HCT116 (cell line): ENCODE measurements at regions not wholly inside any gene's neighbourhood (a gene's known extent, or its start where the extent isn't known, plus 50 kb on each side); places are given as distances from the start of the nearest gene placed in this dataset.

Experiments used
- ATAC-seq: fragments of 200-7000 bp; cut with Tn5 transposase; 2 replicates; pipeline ENCODE4 v1.9.1; 2020; ENCODE audit warnings: mild to moderate bottlenecking, moderate library complexity
- BruUV-seq: library from RNA; stranded (reverse); fragments of 400-500 nt; replicated peaks from 2 replicates; lab custom pipeline; 2021; lab: Mats Ljungman, UMichigan
- CTCF ChIA-PET: fragments of 300-600 bp; sonication (Branson Sonifier 250); formaldehyde crosslinking; loops from one replicate; lab custom pipeline; 2021; ENCODE audit warnings: antibody characterized with exemption; lab: Charles Lee
- POLR2A ChIA-PET: fragments of 300-600, 350-600 bp; sonication (Branson Sonifier 250); formaldehyde crosslinking; loops from one replicate; lab custom pipeline; 2021; ENCODE audit warnings: antibody characterized with exemption; lab: Charles Lee
- RAD21 ChIA-PET, 2 experiments: fragments of 300-600 bp; sonication (Branson Sonifier 250); formaldehyde crosslinking; loops; one replicate each; lab custom pipeline; 2023; ENCODE audit warnings: low total read pairs in 2 of 2; ENCODE audit not compliant: uncharacterized antibody in 2 of 2, unreplicated experiment in 2 of 2, low non-redundant PET in 1 of 2; lab: Charles Lee
- DNase-seq: peaks from one replicate; pipeline ENCODE4 v3.0.0-alpha.2; 2010; ENCODE audit warnings: low read depth, low spot score
- H2AFZ ChIP-seq: fragments of 200-600 bp; shearing (Covaris generic), sonication (generic); 2 replicates; pipeline ENCODE4 v1.6.1; 2017; ENCODE audit warnings: low read depth, mixed run types, mixed read lengths, antibody characterized with exemption, low read length; ENCODE audit not compliant: poor library complexity, severe bottlenecking
- H3K27ac ChIP-seq: 2 replicates; pipeline ENCODE4 v1.5.1; 2012; ENCODE audit warnings: low read depth, low read length
- H3K27me3 ChIP-seq: fragments of 200-600 bp; sonication (generic); 2 replicates; pipeline ENCODE4 v1.6.1; 2016; ENCODE audit warnings: mixed run types, low read length, mixed read lengths; ENCODE audit not compliant: insufficient read depth
- H3K36me3 ChIP-seq, 2 experiments: fragments of 200-500 bp in 1 of 2; fragments of 200-600 bp in 1 of 2; sonication (Bioruptor generic) in 1 of 2; sonication (generic) in 1 of 2; 2 replicates each; pipeline versions ENCODE4 v1.5.1 to v1.6.1; 2014 to 2016; ENCODE audit warnings: low read length in 2 of 2, inconsistent platforms in 1 of 2, mixed read lengths in 1 of 2, mixed run types in 1 of 2; ENCODE audit not compliant: insufficient read depth in 2 of 2, control insufficient read depth in 1 of 2
- H3K4me1 ChIP-seq, 2 experiments: fragments of 200-600 bp in 1 of 2; sonication (generic) in 1 of 2; 2 replicates each; pipeline versions ENCODE4 v1.5.1 to v1.6.1; 2012 to 2017; ENCODE audit warnings: low read length in 2 of 2, inconsistent platforms in 1 of 2, mild to moderate bottlenecking in 1 of 2, mixed read lengths in 1 of 2, mixed run types in 1 of 2, moderate library complexity in 1 of 2; ENCODE audit not compliant: insufficient read depth in 2 of 2, control insufficient read depth in 1 of 2
- H3K4me2 ChIP-seq: fragments of 200-600 bp; sonication (generic); 2 replicates; pipeline ENCODE4 v1.6.1; 2017; ENCODE audit warnings: mixed run types, low read length, mixed read lengths
- H3K4me3 ChIP-seq, 2 experiments: fragments of 200-600 bp in 1 of 2; sonication (generic) in 1 of 2; replicated peaks in 1 of 2; 2 replicates each; pipeline ENCODE4 v1.5.1; 2011 to 2016; ENCODE audit warnings: low read length in 2 of 2, control low read depth in 1 of 2, low read depth in 1 of 2, mild to moderate bottlenecking in 1 of 2, mixed read lengths in 1 of 2, mixed run types in 1 of 2
- H3K79me2 ChIP-seq: fragments of 200-600 bp; sonication (generic); 2 replicates; pipeline ENCODE4 v1.6.1; 2017; ENCODE audit warnings: mild to moderate bottlenecking, mixed run types, low read length, moderate library complexity, mixed read lengths; ENCODE audit not compliant: insufficient read depth
- H3K9ac ChIP-seq: fragments of 200-600 bp; sonication (generic); 2 replicates; pipeline ENCODE4 v1.6.1; 2016; ENCODE audit warnings: low read length, mixed read lengths
- H3K9me2 ChIP-seq: fragments of 200-600 bp; sonication (generic), shearing (Covaris generic); 2 replicates; pipeline ENCODE4 v1.6.1; 2017; ENCODE audit warnings: mixed run types, mild to moderate bottlenecking, moderate library complexity; ENCODE audit not compliant: insufficient read depth
- H3K9me3 ChIP-seq, 2 experiments: fragments of 200-500 bp in 1 of 2; fragments of 200-600 bp in 1 of 2; sonication (Bioruptor generic) in 1 of 2; sonication (generic) in 1 of 2; 2 replicates each; pipeline ENCODE4 v1.6.1; 2014 to 2017; ENCODE audit warnings: low read length in 2 of 2, mixed read lengths in 2 of 2, inconsistent platforms in 1 of 2, low read depth in 1 of 2, mild to moderate bottlenecking in 1 of 2, mixed run types in 1 of 2, moderate library complexity in 1 of 2; ENCODE audit not compliant: control insufficient read depth in 1 of 2, insufficient read depth in 1 of 2
- H4K20me1 ChIP-seq: fragments of 200-600 bp; sonication (generic), shearing (Covaris generic); 2 replicates; pipeline ENCODE4 v1.6.1; 2017; ENCODE audit warnings: mixed run types, mild to moderate bottlenecking, moderate library complexity; ENCODE audit not compliant: insufficient read depth
- CBX3 ChIP-seq: IDR thresholded peaks from 2 replicates; pipeline ENCODE4 v1.6.1; 2012; ENCODE audit warnings: low read depth
- CEBPB ChIP-seq: IDR thresholded peaks from 2 replicates; pipeline ENCODE4 v1.6.1; 2012; ENCODE audit warnings: low read depth
- CTCF ChIP-seq, 3 experiments: fragments of 200-600 bp in 1 of 3; sonication (generic) in 1 of 3; IDR thresholded peaks in 2 of 3; conservative IDR thresholded peaks in 1 of 3; 2 replicates each; pipeline ENCODE4 v1.5.1; 2012 to 2017; ENCODE audit warnings: low read depth in 2 of 3, low read length in 2 of 3, antibody characterized with exemption in 1 of 3, borderline replicate concordance in 1 of 3, control low read depth in 1 of 3, mild to moderate bottlenecking in 1 of 3, mixed read lengths in 1 of 3, mixed run types in 1 of 3, moderate library complexity in 1 of 3; ENCODE audit not compliant: insufficient read depth in 1 of 3
- EGR1 ChIP-seq: IDR thresholded peaks from 2 replicates; pipeline ENCODE4 v1.6.1; 2012; ENCODE audit warnings: low read depth
- ELF1 ChIP-seq: IDR thresholded peaks from 2 replicates; pipeline ENCODE4 v1.6.1; 2012; ENCODE audit warnings: low read depth, borderline replicate concordance
- EZH2 ChIP-seq: fragments of 200-600 bp; sonication (generic); IDR thresholded peaks from 2 replicates; pipeline ENCODE4 v1.6.1; 2017; ENCODE audit warnings: antibody characterized with exemption, mixed run types
- EZH2phosphoT487 ChIP-seq: fragments of 200-600 bp; IDR thresholded peaks from 2 replicates; pipeline ENCODE4 v1.6.1; 2018; ENCODE audit warnings: antibody characterized with exemption, borderline replicate concordance
- FOSL1 ChIP-seq: IDR thresholded peaks from 2 replicates; pipeline ENCODE4 v1.6.1; 2012; ENCODE audit warnings: low read depth
- JUND ChIP-seq: IDR thresholded peaks from 2 replicates; pipeline ENCODE4 v1.6.1; 2012
- RAD21 ChIP-seq: IDR thresholded peaks from 2 replicates; pipeline ENCODE4 v1.6.1; 2012; ENCODE audit warnings: low read depth, mild to moderate bottlenecking
- SP1 ChIP-seq: IDR thresholded peaks from 2 replicates; pipeline ENCODE4 v1.6.1; 2012; ENCODE audit warnings: low read depth
- TCF7L2 ChIP-seq: IDR thresholded peaks from 2 replicates; pipeline ENCODE4 v1.7.0; 2011; ENCODE audit warnings: borderline replicate concordance, inconsistent platforms; ENCODE audit not compliant: insufficient read depth, insufficient read length; ENCODE audit errors: extremely low read depth
- YY1 ChIP-seq: IDR thresholded peaks from 2 replicates; pipeline ENCODE4 v1.6.1; 2011; ENCODE audit warnings: low read length, low read depth, moderate library complexity, mild to moderate bottlenecking; ENCODE audit not compliant: insufficient replicate concordance; ENCODE audit errors: extremely low read depth
- ZFX ChIP-seq: fragments of 450-650 bp; IDR thresholded peaks from 2 replicates; pipeline ENCODE4 v1.6.1; 2017
- ZNF274 ChIP-seq: fragments of 200-500 bp; sonication (Bioruptor generic); IDR thresholded peaks from 2 replicates; pipeline ENCODE4 v1.6.1; 2014; ENCODE audit warnings: mild to moderate bottlenecking, low read depth, low read length, inconsistent platforms
- intact Hi-C: fragments of 100-400 bp; cut with micrococcal nuclease; formaldehyde crosslinking; loops from 2 replicates; pipeline ENCODE4 v1.10.0; 2022
- TF ChIP-seq, protein P1 (sequence below): IDR thresholded peaks from 2 replicates; pipeline ENCODE4 v1.6.1; 2012
- TF ChIP-seq, protein P2 (sequence below): IDR thresholded peaks from 2 replicates; pipeline ENCODE4 v1.6.1; 2011; ENCODE audit warnings: mild to moderate bottlenecking, low read length, moderate library complexity; ENCODE audit not compliant: insufficient replicate concordance; ENCODE audit errors: extremely low read depth
- TF ChIP-seq, protein P3 (sequence below): IDR thresholded peaks from 2 replicates; pipeline ENCODE4 v1.6.1; 2012
- TF ChIP-seq, protein P4 (sequence below): IDR thresholded peaks from 2 replicates; pipeline ENCODE4 v1.6.1; 2012; ENCODE audit warnings: low read depth

- Histone ChIP-seq H3K27me3 (no peaks in the 10 kb centered on the region), H3K36me3 (no peaks in the 10 kb centered on the region), H3K27ac (no peak overlapping the region), H3K4me3 (no peak overlapping the region), H3K79me2 (no peaks in the 10 kb centered on the region), H4K20me1 (no peaks in the 10 kb centered on the region), H2AFZ (no peak overlapping the region), H3K9me3 (peaks cover 4 to 13% of the 10 kb centered on the region in 2 experiments; a peak in 2 of 4 replicates), H3K9ac (no peak overlapping the region), H3K4me1 (no peaks in the 10 kb centered on the region), H3K4me2 (no peak overlapping the region), H3K9me2 (no peaks in the 10 kb centered on the region)
- BruUV-seq, result no TSS peak
- ChIA-PET CTCF (no interaction called here), POLR2A (no interaction called here), RAD21 (no interaction called here)
- TF ChIP-seq, protein P1, sequence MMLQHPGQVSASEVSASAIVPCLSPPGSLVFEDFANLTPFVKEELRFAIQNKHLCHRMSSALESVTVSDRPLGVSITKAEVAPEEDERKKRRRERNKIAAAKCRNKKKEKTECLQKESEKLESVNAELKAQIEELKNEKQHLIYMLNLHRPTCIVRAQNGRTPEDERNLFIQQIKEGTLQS, result no peak
- TF ChIP-seq, protein P2, sequence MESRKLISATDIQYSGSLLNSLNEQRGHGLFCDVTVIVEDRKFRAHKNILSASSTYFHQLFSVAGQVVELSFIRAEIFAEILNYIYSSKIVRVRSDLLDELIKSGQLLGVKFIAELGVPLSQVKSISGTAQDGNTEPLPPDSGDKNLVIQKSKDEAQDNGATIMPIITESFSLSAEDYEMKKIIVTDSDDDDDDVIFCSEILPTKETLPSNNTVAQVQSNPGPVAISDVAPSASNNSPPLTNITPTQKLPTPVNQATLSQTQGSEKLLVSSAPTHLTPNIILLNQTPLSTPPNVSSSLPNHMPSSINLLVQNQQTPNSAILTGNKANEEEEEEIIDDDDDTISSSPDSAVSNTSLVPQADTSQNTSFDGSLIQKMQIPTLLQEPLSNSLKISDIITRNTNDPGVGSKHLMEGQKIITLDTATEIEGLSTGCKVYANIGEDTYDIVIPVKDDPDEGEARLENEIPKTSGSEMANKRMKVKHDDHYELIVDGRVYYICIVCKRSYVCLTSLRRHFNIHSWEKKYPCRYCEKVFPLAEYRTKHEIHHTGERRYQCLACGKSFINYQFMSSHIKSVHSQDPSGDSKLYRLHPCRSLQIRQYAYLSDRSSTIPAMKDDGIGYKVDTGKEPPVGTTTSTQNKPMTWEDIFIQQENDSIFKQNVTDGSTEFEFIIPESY, result no peak
- TF ChIP-seq RAD21 (no peak), TCF7L2 (no peak), EGR1 (no peak), JUND (no peak), CBX3 (no peak), FOSL1 (no peak), ZFX (no peak), ELF1 (no peak), CTCF (IDR thresholded peaks at IDR 0.05 in 2 of 3, conservative IDR thresholded peaks at IDR 0.05 in 1 of 3; ENCODE audit: borderline replicate concordance in 1 of 3, insufficient read depth in 1 of 3, low read depth in 2 of 3, low read length in 2 of 3) (no peak), ZNF274 (no peak), EZH2phosphoT487 (no peak), EZH2 (no peak), CEBPB (no peak), YY1 (no peak), SP1 (no peak)
- TF ChIP-seq, protein P3, sequence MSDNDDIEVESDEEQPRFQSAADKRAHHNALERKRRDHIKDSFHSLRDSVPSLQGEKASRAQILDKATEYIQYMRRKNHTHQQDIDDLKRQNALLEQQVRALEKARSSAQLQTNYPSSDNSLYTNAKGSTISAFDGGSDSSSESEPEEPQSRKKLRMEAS, result no peak
- TF ChIP-seq, protein P4, sequence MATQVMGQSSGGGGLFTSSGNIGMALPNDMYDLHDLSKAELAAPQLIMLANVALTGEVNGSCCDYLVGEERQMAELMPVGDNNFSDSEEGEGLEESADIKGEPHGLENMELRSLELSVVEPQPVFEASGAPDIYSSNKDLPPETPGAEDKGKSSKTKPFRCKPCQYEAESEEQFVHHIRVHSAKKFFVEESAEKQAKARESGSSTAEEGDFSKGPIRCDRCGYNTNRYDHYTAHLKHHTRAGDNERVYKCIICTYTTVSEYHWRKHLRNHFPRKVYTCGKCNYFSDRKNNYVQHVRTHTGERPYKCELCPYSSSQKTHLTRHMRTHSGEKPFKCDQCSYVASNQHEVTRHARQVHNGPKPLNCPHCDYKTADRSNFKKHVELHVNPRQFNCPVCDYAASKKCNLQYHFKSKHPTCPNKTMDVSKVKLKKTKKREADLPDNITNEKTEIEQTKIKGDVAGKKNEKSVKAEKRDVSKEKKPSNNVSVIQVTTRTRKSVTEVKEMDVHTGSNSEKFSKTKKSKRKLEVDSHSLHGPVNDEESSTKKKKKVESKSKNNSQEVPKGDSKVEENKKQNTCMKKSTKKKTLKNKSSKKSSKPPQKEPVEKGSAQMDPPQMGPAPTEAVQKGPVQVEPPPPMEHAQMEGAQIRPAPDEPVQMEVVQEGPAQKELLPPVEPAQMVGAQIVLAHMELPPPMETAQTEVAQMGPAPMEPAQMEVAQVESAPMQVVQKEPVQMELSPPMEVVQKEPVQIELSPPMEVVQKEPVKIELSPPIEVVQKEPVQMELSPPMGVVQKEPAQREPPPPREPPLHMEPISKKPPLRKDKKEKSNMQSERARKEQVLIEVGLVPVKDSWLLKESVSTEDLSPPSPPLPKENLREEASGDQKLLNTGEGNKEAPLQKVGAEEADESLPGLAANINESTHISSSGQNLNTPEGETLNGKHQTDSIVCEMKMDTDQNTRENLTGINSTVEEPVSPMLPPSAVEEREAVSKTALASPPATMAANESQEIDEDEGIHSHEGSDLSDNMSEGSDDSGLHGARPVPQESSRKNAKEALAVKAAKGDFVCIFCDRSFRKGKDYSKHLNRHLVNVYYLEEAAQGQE, result no peak
- DNase-seq (no peak), ATAC-seq (no peak)
- intact Hi-C loops, result no loop called here
Measured at GRCh38 chr6:91241946-91242613, 655.2 kb upstream of the MAP3K7 start.
